GM18909 (cell line): ENCODE measurements at regions not wholly inside any gene's neighbourhood (a gene's known extent, or its start where the extent isn't known, plus 50 kb on each side); places are given as distances from the start of the nearest gene placed in this dataset.
A peak's percentile ranks its signal among the peaks of the same experiment; 100 is the strongest.
"Not testable (repeated sequence)": the region's sequence is repeated elsewhere in the genome, so short reads cannot be mapped to it uniquely, and the experiment has no call there.

Experiments
- ATAC-seq: cut with Tn5 transposase; IDR thresholded peaks from one replicate; pipeline ENCODE4 v1.9.1; 2021; ENCODE audit warnings: mild to moderate bottlenecking; ENCODE audit not compliant: unreplicated experiment, poor library complexity

DNA sequence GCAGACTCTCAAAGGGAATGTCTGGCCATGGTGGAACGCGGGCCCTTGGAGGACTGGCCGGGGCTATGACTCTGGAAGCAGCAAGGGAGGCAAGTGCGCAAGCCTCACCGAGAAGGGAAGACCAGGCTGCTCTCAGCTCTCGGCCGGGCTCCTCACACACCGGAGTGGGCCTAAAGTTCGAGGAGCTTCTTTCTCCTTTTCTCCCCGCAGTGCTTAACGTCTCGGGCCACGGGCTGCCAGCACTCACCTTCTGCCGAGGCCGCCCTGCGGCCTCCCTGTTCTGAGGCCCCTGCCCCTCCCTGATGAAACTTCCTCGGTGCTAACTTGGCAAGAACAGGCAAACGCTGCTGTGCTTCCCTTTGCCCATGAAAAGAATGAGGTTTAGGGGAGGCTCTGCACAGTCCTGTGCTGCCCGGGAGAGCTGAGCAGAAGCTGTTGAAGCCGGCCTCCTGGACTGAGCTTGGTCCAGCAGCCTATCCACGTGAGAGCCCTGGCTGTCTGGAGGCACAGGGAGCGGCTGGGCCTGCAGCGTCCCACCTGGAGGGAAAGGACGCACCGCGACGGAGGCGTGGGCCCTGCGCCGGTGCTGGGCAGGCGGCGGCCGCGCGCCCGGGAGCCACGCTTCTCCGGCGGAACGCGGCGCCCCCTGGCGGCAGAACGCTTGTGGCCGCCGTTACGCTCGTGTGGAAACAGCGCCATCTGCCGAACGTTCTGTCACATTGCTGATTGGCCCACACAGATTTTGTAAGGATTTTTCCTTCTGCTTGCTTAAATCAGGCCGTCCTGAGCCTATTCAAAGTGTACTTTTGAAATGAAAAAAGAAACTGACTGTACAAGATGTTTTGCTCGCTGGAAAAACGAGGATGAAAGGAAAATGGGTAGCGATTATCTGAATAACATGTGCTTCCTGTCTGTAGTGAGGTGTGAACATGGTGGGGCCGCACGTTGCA, 65.0 kb upstream of the TMEM45B start:
- ATAC-seq: peak; percentile 90

- ATAC-seq: no peak
Measured at GRCh38 chr11:129751511-129751910, 64.1 kb upstream of the TMEM45B start.

DNA sequence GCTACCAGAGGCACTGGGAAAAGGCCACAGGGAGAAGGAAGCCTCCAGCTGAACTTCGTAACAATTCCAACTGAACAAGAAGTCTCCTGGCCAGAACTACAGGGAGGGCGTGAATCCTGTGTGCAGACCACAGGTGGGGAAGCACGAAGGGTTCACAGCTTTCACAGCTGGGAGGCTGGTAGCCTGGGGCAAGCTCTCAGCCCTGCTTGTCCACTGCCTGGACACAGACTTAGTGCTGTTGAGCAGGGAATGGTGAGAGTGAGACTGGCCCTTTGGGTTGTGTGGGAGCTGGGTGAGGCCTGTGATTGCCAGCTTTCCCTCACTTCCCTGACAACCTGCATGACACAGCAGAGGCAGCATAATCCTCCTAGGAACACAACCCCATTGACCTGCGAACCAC, 52.1 kb upstream of the TMEM45B start:
- not testable (repeated sequence) for ATAC-seq

- not testable (repeated sequence) for ATAC-seq
Measured at GRCh38 chr11:129764204-129764603, 51.4 kb upstream of the TMEM45B start.
